Ovary (tissue), 3 donors: ENCODE measurements at regions not wholly inside any gene's neighbourhood (a gene's known extent, or its start where the extent isn't known, plus 50 kb on each side); places are given as distances from the start of the nearest gene placed in this dataset.

Source experiments
- CTCF ChIP-seq, 3 donors: fragments of 450-650 bp in 2 of 3; fragments of 200-600 bp in 1 of 3; IDR thresholded peaks; one replicate each; pipeline versions ENCODE4 v1.5.1 to v1.8.0; 2016 to 2022; ENCODE audit warnings: antibody characterized with exemption in 3 of 3, mild to moderate bottlenecking in 1 of 3
- EP300 ChIP-seq: sonication (generic); formaldehyde crosslinking; IDR thresholded peaks from one replicate; pipeline ENCODE4 v1.6.1; 2017; ENCODE audit warnings: antibody characterized with exemption
- POLR2A ChIP-seq: fragments of 450-650 bp; IDR thresholded peaks from one replicate; pipeline ENCODE4 v1.6.1; 2017; ENCODE audit warnings: antibody characterized with exemption, mild to moderate bottlenecking, moderate library complexity
- donor health status: DM: no; HTN: no; CAD: no.

GRCh38 chr9:102113191-102113590 is 374.7 kb upstream of the GRIN3A start:
- no peak for TF ChIP-seq CTCF (IDR thresholded peaks at IDR 0.05)
- TF ChIP-seq EP300, result no peak
- TF ChIP-seq POLR2A, result no peak
